ENCODE measurements at regions not wholly inside any gene's neighbourhood (a gene's known extent, or its start where the extent isn't known, plus 50 kb on each side); places are given as distances from the start of the nearest gene placed in this dataset.

- H3K4me1 ChIP-seq (ENCODE audit: insufficient read depth), result no peaks in the 10 kb centered on the region
- H3K9me3 ChIP-seq (ENCODE audit: low read depth), result no peaks in the 10 kb centered on the region
- no peaks in the 10 kb centered on the region for H3K79me2 ChIP-seq (ENCODE audit: insufficient read depth)
- H3K4me3 ChIP-seq, result no peak overlapping the region
- no peak overlapping the region for H3K27ac ChIP-seq
- H3K27me3 ChIP-seq (replicated peaks; ENCODE audit: insufficient read depth), result no peaks in the 10 kb centered on the region
- TF ChIP-seq EZH2 (IDR thresholded peaks at IDR 0.05; ENCODE audit: insufficient read depth, poor library complexity, severe bottlenecking), result no peak
- no peak for TF ChIP-seq EZH2phosphoT487 (IDR thresholded peaks at IDR 0.05; ENCODE audit: insufficient read depth, low read depth)
- no peaks in the 10 kb centered on the region for H3K9me2 ChIP-seq (ENCODE audit: insufficient read depth)
- no peaks in the 10 kb centered on the region for H3F3A ChIP-seq (ENCODE audit: insufficient read depth)
- no peak overlapping the region for H2AFZ ChIP-seq
- no peaks in the 10 kb centered on the region for H3K36me3 ChIP-seq (ENCODE audit: low read depth)
- 50 to 53% methylated on average over 4 of the region's 4 CpGs for WGBS, 2 experiments (ENCODE audit: low coverage in 1 of 2, low lambda C conversion rate in 2 of 2, missing lambda C conversion rate in 2 of 2)
- H3K9ac ChIP-seq, result no peak overlapping the region
- no peak for DNase-seq
- no peaks in the 10 kb centered on the region for H4K20me1 ChIP-seq (ENCODE audit: insufficient read depth)
- H3K4me2 ChIP-seq (ENCODE audit: unreplicated experiment), result no peak overlapping the region
- in situ Hi-C loops (cut with MboI), result loop anchor here (10.0 kb wide), 1 partner anchor 193 kb away; no protein-coding TSS in a partner anchor
These were observed 227.7 kb downstream of the B3GLCT start for GRCh38 chr13:31427151-31428100.

GRCh38 chr13:31431722-31432137 lies 232.0 kb downstream of the B3GLCT start:
- H3K9ac ChIP-seq, result no peak overlapping the region
- no peak overlapping the region for H2AFZ ChIP-seq
- H3K4me3 ChIP-seq, result no peak overlapping the region
- H3K9me2 ChIP-seq (ENCODE audit: insufficient read depth), result no peaks in the 10 kb centered on the region
- DNase-seq, result peak; percentile 62
- no peaks in the 10 kb centered on the region for H3K36me3 ChIP-seq (ENCODE audit: low read depth)
- H3K27ac ChIP-seq, result no peak overlapping the region
- WGBS, 2 experiments (ENCODE audit: low coverage in 1 of 2, low lambda C conversion rate in 2 of 2, missing lambda C conversion rate in 2 of 2), result 0 to 1% methylated on average over 4 of the region's 4 CpGs
- no peak overlapping the region for H3K4me2 ChIP-seq (ENCODE audit: unreplicated experiment)
- in situ Hi-C loops (cut with MboI), result no loop called here
- peaks cover 14% of the 10 kb centered on the region for H3K4me1 ChIP-seq (ENCODE audit: insufficient read depth)
- H3F3A ChIP-seq (ENCODE audit: insufficient read depth), result no peaks in the 10 kb centered on the region
- no peaks in the 10 kb centered on the region for H3K27me3 ChIP-seq (replicated peaks; ENCODE audit: insufficient read depth)
- H3K79me2 ChIP-seq (ENCODE audit: insufficient read depth), result no peaks in the 10 kb centered on the region
- no peaks in the 10 kb centered on the region for H4K20me1 ChIP-seq (ENCODE audit: insufficient read depth)
- no peak for TF ChIP-seq EZH2phosphoT487 (IDR thresholded peaks at IDR 0.05; ENCODE audit: insufficient read depth, low read depth)
- no peak for TF ChIP-seq EZH2 (IDR thresholded peaks at IDR 0.05; ENCODE audit: insufficient read depth, poor library complexity, severe bottlenecking)
- H3K9me3 ChIP-seq (ENCODE audit: low read depth), result no peaks in the 10 kb centered on the region

GRCh38 chr13:31433207-31433606 lies 233.4 kb downstream of the B3GLCT start:
- H3K4me1 ChIP-seq (ENCODE audit: insufficient read depth), result peaks cover 14% of the 10 kb centered on the region
- DNase-seq, result peak; percentile 37
- no peaks in the 10 kb centered on the region for H3K79me2 ChIP-seq (ENCODE audit: insufficient read depth)
- H3F3A ChIP-seq (ENCODE audit: insufficient read depth), result no peaks in the 10 kb centered on the region
- H3K36me3 ChIP-seq (ENCODE audit: low read depth), result no peaks in the 10 kb centered on the region
- in situ Hi-C loops (cut with MboI), result no loop called here
- H3K4me2 ChIP-seq (ENCODE audit: unreplicated experiment), result peak overlapping the region; percentile 25
- H4K20me1 ChIP-seq (ENCODE audit: insufficient read depth), result no peaks in the 10 kb centered on the region
- TF ChIP-seq EZH2 (IDR thresholded peaks at IDR 0.05; ENCODE audit: insufficient read depth, poor library complexity, severe bottlenecking) (no peak), EZH2phosphoT487 (IDR thresholded peaks at IDR 0.05; ENCODE audit: insufficient read depth, low read depth) (no peak)
- no peak overlapping the region for H3K27ac ChIP-seq
- H2AFZ ChIP-seq, result peak overlapping the region; percentile 83
- H3K27me3 ChIP-seq (replicated peaks; ENCODE audit: insufficient read depth), result no peaks in the 10 kb centered on the region
- peak overlapping the region; percentile 43 for H3K9ac ChIP-seq
- no peaks in the 10 kb centered on the region for H3K9me3 ChIP-seq (ENCODE audit: low read depth)
- H3K9me2 ChIP-seq (ENCODE audit: insufficient read depth), result no peaks in the 10 kb centered on the region
- no peak overlapping the region for H3K4me3 ChIP-seq
- WGBS, 2 experiments (ENCODE audit: low coverage in 1 of 2, low lambda C conversion rate in 2 of 2, missing lambda C conversion rate in 2 of 2), result 21 to 31% methylated on average over 1 of the region's 1 CpG

GRCh38 chr13:31433746-31434145 lies 234.0 kb downstream of the B3GLCT start:
- no peaks in the 10 kb centered on the region for H3K79me2 ChIP-seq (ENCODE audit: insufficient read depth)
- in situ Hi-C loops (cut with MboI), result no loop called here
- H2AFZ ChIP-seq, result peak overlapping the region; percentile 83
- no peak for TF ChIP-seq EZH2phosphoT487 (IDR thresholded peaks at IDR 0.05; ENCODE audit: insufficient read depth, low read depth)
- TF ChIP-seq EZH2 (IDR thresholded peaks at IDR 0.05; ENCODE audit: insufficient read depth, poor library complexity, severe bottlenecking), result no peak
- DNase-seq, result peak; percentile 23
- H3K27ac ChIP-seq, result no peak overlapping the region
- H3K9me2 ChIP-seq (ENCODE audit: insufficient read depth), result no peaks in the 10 kb centered on the region
- peak overlapping the region; percentile 43 for H3K9ac ChIP-seq
- H4K20me1 ChIP-seq (ENCODE audit: insufficient read depth), result no peaks in the 10 kb centered on the region
- WGBS, 2 experiments (ENCODE audit: low coverage in 1 of 2, low lambda C conversion rate in 2 of 2, missing lambda C conversion rate in 2 of 2), result 15 to 17% methylated on average over 7 of the region's 7 CpGs
- H3K4me1 ChIP-seq (ENCODE audit: insufficient read depth), result peaks cover 14% of the 10 kb centered on the region
- no peaks in the 10 kb centered on the region for H3F3A ChIP-seq (ENCODE audit: insufficient read depth)
- H3K4me2 ChIP-seq (ENCODE audit: unreplicated experiment), result peak overlapping the region; percentile 25
- no peaks in the 10 kb centered on the region for H3K27me3 ChIP-seq (replicated peaks; ENCODE audit: insufficient read depth)
- no peaks in the 10 kb centered on the region for H3K36me3 ChIP-seq (ENCODE audit: low read depth)
- H3K9me3 ChIP-seq (ENCODE audit: low read depth), result no peaks in the 10 kb centered on the region
- H3K4me3 ChIP-seq, result no peak overlapping the region

Measured in GM23248 (cell line).